A549 (cell line): ENCODE measurements at regions not wholly inside any gene's neighbourhood (a gene's known extent, or its start where the extent isn't known, plus 50 kb on each side); places are given as distances from the start of the nearest gene placed in this dataset.

ENCODE experiments used
- ATAC-seq, 2 experiments: fragments of 200-7000 bp in 1 of 2; fragments of >200 bp in 1 of 2; cut with Nextera tagmentation in 1 of 2; cut with Tn5 transposase in 1 of 2; 3 replicates each; pipeline versions ENCODE4 v1.8.0 to v1.9.1; 2018 to 2020; ENCODE audit warnings: mild to moderate bottlenecking in 1 of 2, moderate library complexity in 1 of 2
- CTCF ChIA-PET: fragments of 300-600 bp; sonication (Branson Sonifier 250); formaldehyde crosslinking; extraction: SDS; loops from one replicate; lab custom pipeline; 2021; ENCODE audit warnings: antibody characterized with exemption, inconsistent platforms; lab: Yijun Ruan, JAX
- POLR2A ChIA-PET: fragments of 350-600 bp; formaldehyde crosslinking; extraction: SDS; loops from one replicate; lab custom pipeline; 2021; ENCODE audit warnings: antibody characterized with exemption, inconsistent platforms; lab: Yijun Ruan, JAX
- DNase-seq, 2 experiments: peaks; one replicate each; pipeline versions ENCODE4 v3.0.0 to v3.0.0-alpha.2; 2011 to 2016; ENCODE audit warnings: low read depth in 1 of 2, low spot score in 1 of 2
- FAIRE-seq: peaks from 2 replicates; lab custom pipeline; 2011; peaks lifted over from hg19 to GRCh38; lab: Jason Lieb, UNC
- H3K27ac ChIP-seq, 2 experiments: fragments of >200 bp; sonication (Bioruptor Twin); formaldehyde crosslinking; 3 replicates each; pipeline ENCODE4 v1.5.1; 2016 to 2017
- H3K4me1 ChIP-seq: fragments of >200 bp; sonication (Bioruptor Twin); formaldehyde crosslinking; 3 replicates; pipeline ENCODE4 v1.6.1; 2016
- H3K4me2 ChIP-seq: fragments of >200 bp; sonication (Bioruptor Twin); formaldehyde crosslinking; 3 replicates; pipeline ENCODE4 v1.6.1; 2016
- H3K4me3 ChIP-seq: fragments of >200 bp; sonication (Bioruptor Twin); formaldehyde crosslinking; 3 replicates; pipeline ENCODE4 v1.5.1; 2016
- H3K9me3 ChIP-seq: fragments of >200 bp; sonication (Bioruptor Twin); formaldehyde crosslinking; 3 replicates; pipeline ENCODE4 v1.6.1; 2016
- CBX8 ChIP-seq: fragments of 200-600 bp; sonication (generic); IDR thresholded peaks from 2 replicates; pipeline ENCODE4 v1.6.1; 2016
- CEBPB ChIP-seq, 2 experiments: fragments of >200 bp in 1 of 2; sonication (Bioruptor Twin) in 1 of 2; formaldehyde crosslinking in 1 of 2; IDR thresholded peaks; 2 replicates each; pipeline ENCODE4 v1.6.1; 2012 to 2016
- CHD4 ChIP-seq: fragments of 200-600 bp; sonication (generic); IDR thresholded peaks from 2 replicates; pipeline ENCODE4 v1.6.1; 2016; ENCODE audit warnings: antibody characterized with exemption, mild to moderate bottlenecking, borderline replicate concordance
- E2F6 ChIP-seq: IDR thresholded peaks from 2 replicates; pipeline ENCODE4 v1.6.1; 2012; ENCODE audit warnings: low read depth, borderline replicate concordance
- EP300 ChIP-seq, 2 experiments: fragments of >200 bp; sonication (Bioruptor Twin); formaldehyde crosslinking; IDR thresholded peaks; 2 replicates in 1 of 2; 3 replicates in 1 of 2; pipeline ENCODE4 v1.6.1; 2016 to 2017
- GATA3 ChIP-seq: IDR thresholded peaks from 2 replicates; pipeline ENCODE4 v1.6.1; 2012; ENCODE audit warnings: borderline replicate concordance
- HMGXB4 ChIP-seq: fragments of 250-450 bp; sonication (Bioruptor Pico); IDR thresholded peaks from 2 replicates; pipeline ENCODE4 v1.5.0; 2021; ENCODE audit warnings: mild to moderate bottlenecking, moderate library complexity, borderline replicate concordance
- HOXB13 ChIP-seq: fragments of 250-450 bp; sonication (Bioruptor Pico); IDR thresholded peaks from 2 replicates; pipeline ENCODE4 v1.5.0; 2020; ENCODE audit warnings: low read depth, mild to moderate bottlenecking, moderate library complexity
- KDM1A ChIP-seq: fragments of 200-600 bp; sonication (generic); IDR thresholded peaks from 2 replicates; pipeline ENCODE4 v1.6.1; 2016; ENCODE audit warnings: low read depth, mild to moderate bottlenecking
- MYC ChIP-seq: IDR thresholded peaks from 2 replicates; pipeline ENCODE4 v1.6.1; 2012; ENCODE audit warnings: mild to moderate bottlenecking, inconsistent platforms, low read length, improper control_type of control experiment, borderline replicate concordance
- NFE2L2 ChIP-seq: fragments of 150-350 bp; conservative IDR thresholded peaks from 2 replicates; pipeline ENCODE4 v1.6.1; 2014; ENCODE audit warnings: low read length
- NR3C1 ChIP-seq: fragments of >200 bp; sonication (Bioruptor Twin); formaldehyde crosslinking; IDR thresholded peaks from 3 replicates; pipeline ENCODE4 v1.6.1; 2017
- PHF8 ChIP-seq: fragments of 200-600 bp; sonication (generic); IDR thresholded peaks from 2 replicates; pipeline ENCODE4 v1.6.1; 2016; ENCODE audit warnings: low read depth, mild to moderate bottlenecking, antibody characterized with exemption, moderate library complexity, borderline replicate concordance
- RAD21 ChIP-seq, 2 experiments: fragments of >200 bp in 1 of 2; sonication (Bioruptor Twin) in 1 of 2; formaldehyde crosslinking in 1 of 2; IDR thresholded peaks in 1 of 2; conservative IDR thresholded peaks in 1 of 2; 2 replicates in 1 of 2; 3 replicates in 1 of 2; pipeline ENCODE4 v1.6.1; 2012 to 2018; ENCODE audit warnings: inconsistent platforms in 1 of 2
- REST ChIP-seq: fragments of 200-600 bp; sonication (generic); IDR thresholded peaks from 2 replicates; pipeline ENCODE4 v1.6.1; 2016; ENCODE audit warnings: antibody characterized with exemption, mild to moderate bottlenecking, moderate library complexity
- RFX5 ChIP-seq: fragments of 450-650 bp; IDR thresholded peaks from 2 replicates; pipeline ENCODE4 v1.7.1; 2014; ENCODE audit warnings: antibody characterized with exemption, mild to moderate bottlenecking, moderate library complexity
- RNF2 ChIP-seq: fragments of 200-600 bp; sonication (generic); IDR thresholded peaks from 2 replicates; pipeline ENCODE4 v1.6.1; 2016; ENCODE audit warnings: low read depth, mild to moderate bottlenecking, antibody characterized with exemption, moderate library complexity, borderline replicate concordance
- SREBF2 ChIP-seq: fragments of 450-650 bp; IDR thresholded peaks from 2 replicates; pipeline ENCODE4 v1.6.1; 2014; ENCODE audit warnings: mild to moderate bottlenecking, moderate library complexity
- TFCP2L1 ChIP-seq: fragments of 250-450 bp; sonication (Bioruptor Pico); IDR thresholded peaks from 2 replicates; pipeline ENCODE4 v1.5.0; 2021; ENCODE audit warnings: mild to moderate bottlenecking
- TP53 ChIP-seq: fragments of 250-450 bp; sonication (Bioruptor Pico); IDR thresholded peaks from 2 replicates; pipeline ENCODE4 v1.5.0; 2021; ENCODE audit warnings: mild to moderate bottlenecking, moderate library complexity
- ZSCAN20 ChIP-seq: fragments of 250-450 bp; sonication (Bioruptor Pico); IDR thresholded peaks from 2 replicates; pipeline ENCODE4 v1.8.0; 2022; ENCODE audit warnings: mild to moderate bottlenecking, moderate library complexity
- WGBS: methylation state at CpG from one replicate; pipeline ENCODE4 v1.1.6; 2017; ENCODE audit errors: missing lambda C conversion rate; 5-methylcytosine and 5-hydroxymethylcytosine counted together

- no peak for ATAC-seq
- POLR2A ChIA-PET = no interaction called here
- TF ChIP-seq HOXB13 (CRISPR knock-in tag) (no peak), TFCP2L1 (no peak), KDM1A (no peak), MYC (no peak), CHD4 (no peak), RAD21 (conservative IDR thresholded peaks at IDR 0.05 in 1 of 2, IDR thresholded peaks at IDR 0.05 in 1 of 2) (no peak), PHF8 (no peak), ZSCAN20 (no peak), NFE2L2 (no peak), RNF2 (no peak)
- CTCF ChIA-PET = no interaction called here
- no peak for FAIRE-seq
- Histone ChIP-seq H3K27ac (no peak overlapping the region), H3K4me1 (no peaks in the 10 kb centered on the region), H3K4me2 (no peak overlapping the region), H3K9me3 (no peaks in the 10 kb centered on the region), H3K4me3 (no peak overlapping the region)
- no peak for DNase-seq
- no CpG with 5 or more reads among the region's 1 CpG for WGBS
Observed at GRCh38 chr4:81639248-81639647, 167.5 kb upstream of the RASGEF1B start.

- no peak for DNase-seq
- CTCF ChIA-PET = no interaction called here
- WGBS = 56% methylated on average over 1 of the region's 1 CpG
- Histone ChIP-seq H3K4me3 (no peak overlapping the region), H3K9me3 (no peaks in the 10 kb centered on the region), H3K4me1 (no peaks in the 10 kb centered on the region), H3K4me2 (no peak overlapping the region), H3K27ac (no peak overlapping the region)
- no peak for FAIRE-seq
- ATAC-seq = no peak
- POLR2A ChIA-PET = no interaction called here
- TF ChIP-seq TP53 (no peak), E2F6 (no peak), CEBPB (IDR thresholded peaks at IDR 0.05) (no peak), SREBF2 (no peak), CBX8 (no peak), NR3C1 (no peak), REST (no peak), EP300 (IDR thresholded peaks at IDR 0.05) (no peak), GATA3 (no peak), HMGXB4 (CRISPR knock-in tag) (no peak), RFX5 (no peak)
Observed at GRCh38 chr4:81638698-81639097, 167.0 kb upstream of the RASGEF1B start.
